A549 (cell line): ENCODE measurements at regions not wholly inside any gene's neighbourhood (a gene's known extent, or its start where the extent isn't known, plus 50 kb on each side); places are given as distances from the start of the nearest gene placed in this dataset.

ENCODE experiments used
- ATAC-seq, 2 experiments: fragments of 200-7000 bp in 1 of 2; fragments of >200 bp in 1 of 2; cut with Nextera tagmentation in 1 of 2; cut with Tn5 transposase in 1 of 2; 3 replicates each; pipeline versions ENCODE4 v1.8.0 to v1.9.1; 2018 to 2020; ENCODE audit warnings: mild to moderate bottlenecking in 1 of 2, moderate library complexity in 1 of 2
- CTCF ChIA-PET: fragments of 300-600 bp; sonication (Branson Sonifier 250); formaldehyde crosslinking; extraction: SDS; loops from one replicate; lab custom pipeline; 2021; ENCODE audit warnings: antibody characterized with exemption, inconsistent platforms; lab: Yijun Ruan, JAX
- POLR2A ChIA-PET: fragments of 350-600 bp; formaldehyde crosslinking; extraction: SDS; loops from one replicate; lab custom pipeline; 2021; ENCODE audit warnings: antibody characterized with exemption, inconsistent platforms; lab: Yijun Ruan, JAX
- DNase-seq, 2 experiments: peaks; one replicate each; pipeline versions ENCODE4 v3.0.0 to v3.0.0-alpha.2; 2011 to 2016; ENCODE audit warnings: low read depth in 1 of 2, low spot score in 1 of 2
- FAIRE-seq: peaks from 2 replicates; lab custom pipeline; 2011; peaks lifted over from hg19 to GRCh38; lab: Jason Lieb, UNC
- H3K27ac ChIP-seq, 2 experiments: fragments of >200 bp; sonication (Bioruptor Twin); formaldehyde crosslinking; 3 replicates each; pipeline ENCODE4 v1.5.1; 2016 to 2017
- H3K4me1 ChIP-seq: fragments of >200 bp; sonication (Bioruptor Twin); formaldehyde crosslinking; 3 replicates; pipeline ENCODE4 v1.6.1; 2016
- H3K4me2 ChIP-seq: fragments of >200 bp; sonication (Bioruptor Twin); formaldehyde crosslinking; 3 replicates; pipeline ENCODE4 v1.6.1; 2016
- H3K4me3 ChIP-seq: fragments of >200 bp; sonication (Bioruptor Twin); formaldehyde crosslinking; 3 replicates; pipeline ENCODE4 v1.5.1; 2016
- H3K9me3 ChIP-seq: fragments of >200 bp; sonication (Bioruptor Twin); formaldehyde crosslinking; 3 replicates; pipeline ENCODE4 v1.6.1; 2016
- BCL3 ChIP-seq: fragments of >200 bp; sonication (Bioruptor Twin); formaldehyde crosslinking; IDR thresholded peaks from 3 replicates; pipeline ENCODE4 v1.6.1; 2016
- CBX8 ChIP-seq: fragments of 200-600 bp; sonication (generic); IDR thresholded peaks from 2 replicates; pipeline ENCODE4 v1.6.1; 2016
- CHD2 ChIP-seq: fragments of 150-350 bp; IDR thresholded peaks from 2 replicates; pipeline ENCODE4 v1.6.1; 2014; ENCODE audit warnings: low read length; ENCODE audit not compliant: partially characterized antibody
- CHD4 ChIP-seq: fragments of 200-600 bp; sonication (generic); IDR thresholded peaks from 2 replicates; pipeline ENCODE4 v1.6.1; 2016; ENCODE audit warnings: antibody characterized with exemption, mild to moderate bottlenecking, borderline replicate concordance
- EHF ChIP-seq: fragments of 250-450 bp; sonication (Bioruptor Pico); IDR thresholded peaks from 2 replicates; pipeline ENCODE4 v1.5.0; 2020; ENCODE audit warnings: mild to moderate bottlenecking
- EP300 ChIP-seq, 2 experiments: fragments of >200 bp; sonication (Bioruptor Twin); formaldehyde crosslinking; IDR thresholded peaks; 2 replicates in 1 of 2; 3 replicates in 1 of 2; pipeline ENCODE4 v1.6.1; 2016 to 2017
- ESRRA ChIP-seq: fragments of 150-350 bp; IDR thresholded peaks from 2 replicates; pipeline ENCODE4 v1.6.1; 2014; ENCODE audit warnings: mild to moderate bottlenecking, low read length, borderline replicate concordance
- FOSB ChIP-seq: fragments of 250-450 bp; sonication (Bioruptor Pico); IDR thresholded peaks from 2 replicates; pipeline ENCODE4 v1.5.0; 2020; ENCODE audit warnings: mild to moderate bottlenecking, moderate library complexity
- FOXS1 ChIP-seq: fragments of 250-450 bp; sonication (Bioruptor Pico); IDR thresholded peaks from 2 replicates; pipeline ENCODE4 v1.5.0; 2020; ENCODE audit warnings: mild to moderate bottlenecking, moderate library complexity
- GATA3 ChIP-seq: IDR thresholded peaks from 2 replicates; pipeline ENCODE4 v1.6.1; 2012; ENCODE audit warnings: borderline replicate concordance
- HMGXB4 ChIP-seq: fragments of 250-450 bp; sonication (Bioruptor Pico); IDR thresholded peaks from 2 replicates; pipeline ENCODE4 v1.5.0; 2021; ENCODE audit warnings: mild to moderate bottlenecking, moderate library complexity, borderline replicate concordance
- HOXA7 ChIP-seq: fragments of 250-450 bp; sonication (Bioruptor Pico); IDR thresholded peaks from 2 replicates; pipeline ENCODE4 v1.5.0; 2020; ENCODE audit warnings: mild to moderate bottlenecking, moderate library complexity
- MAFK ChIP-seq: fragments of 450-650 bp; IDR thresholded peaks from 2 replicates; pipeline ENCODE4 v1.6.1; 2014; ENCODE audit not compliant: partially characterized antibody
- MAX ChIP-seq: IDR thresholded peaks from 2 replicates; pipeline ENCODE4 v1.6.1; 2012
- MAZ ChIP-seq: fragments of 150-350 bp; IDR thresholded peaks from 2 replicates; pipeline ENCODE4 v1.6.1; 2014; ENCODE audit warnings: antibody characterized with exemption, low read depth, low read length, borderline replicate concordance
- MYC ChIP-seq: IDR thresholded peaks from 2 replicates; pipeline ENCODE4 v1.6.1; 2012; ENCODE audit warnings: mild to moderate bottlenecking, inconsistent platforms, low read length, improper control_type of control experiment, borderline replicate concordance
- NR3C1 ChIP-seq: fragments of >200 bp; sonication (Bioruptor Twin); formaldehyde crosslinking; IDR thresholded peaks from 3 replicates; pipeline ENCODE4 v1.6.1; 2017
- POLR2AphosphoS2 ChIP-seq: conservative IDR thresholded peaks from 2 replicates; pipeline ENCODE4 v1.6.1; 2012; ENCODE audit warnings: low read length, improper control_type of control experiment, inconsistent platforms
- RAD21 ChIP-seq, 2 experiments: fragments of >200 bp in 1 of 2; sonication (Bioruptor Twin) in 1 of 2; formaldehyde crosslinking in 1 of 2; IDR thresholded peaks in 1 of 2; conservative IDR thresholded peaks in 1 of 2; 2 replicates in 1 of 2; 3 replicates in 1 of 2; pipeline ENCODE4 v1.6.1; 2012 to 2018; ENCODE audit warnings: inconsistent platforms in 1 of 2
- RCOR1 ChIP-seq: fragments of 150-350 bp; IDR thresholded peaks from 2 replicates; pipeline ENCODE4 v1.6.1; 2014; ENCODE audit warnings: antibody characterized with exemption, low read length, low read depth
- SREBF2 ChIP-seq: fragments of 450-650 bp; IDR thresholded peaks from 2 replicates; pipeline ENCODE4 v1.6.1; 2014; ENCODE audit warnings: mild to moderate bottlenecking, moderate library complexity
- TP53 ChIP-seq: fragments of 250-450 bp; sonication (Bioruptor Pico); IDR thresholded peaks from 2 replicates; pipeline ENCODE4 v1.5.0; 2021; ENCODE audit warnings: mild to moderate bottlenecking, moderate library complexity
- WGBS: methylation state at CpG from one replicate; pipeline ENCODE4 v1.1.6; 2017; ENCODE audit errors: missing lambda C conversion rate; 5-methylcytosine and 5-hydroxymethylcytosine counted together

- no peak overlapping the region for H3K4me3 ChIP-seq
- H3K4me1 ChIP-seq = no peaks in the 10 kb centered on the region
- no peak for FAIRE-seq
- POLR2A ChIA-PET = no interaction called here
- H3K27ac ChIP-seq = no peak overlapping the region
- CTCF ChIA-PET = no interaction called here
- DNase-seq = no peak
- ATAC-seq = no peak
- no peak for TF ChIP-seq ESRRA
- TF ChIP-seq MAX = no peak
- no peak for TF ChIP-seq CHD4
- TF ChIP-seq FOXS1 (CRISPR knock-in tag) = no peak
- TF ChIP-seq RAD21 (conservative IDR thresholded peaks at IDR 0.05 in 1 of 2, IDR thresholded peaks at IDR 0.05 in 1 of 2) = no peak
- no peak for TF ChIP-seq TP53 (CRISPR knock-in tag)
- no peak for TF ChIP-seq GATA3
- no peak for TF ChIP-seq NR3C1
- TF ChIP-seq RCOR1 = no peak
- no peak for TF ChIP-seq EP300 (IDR thresholded peaks at IDR 0.05)
- TF ChIP-seq HOXA7 (CRISPR knock-in tag) = no peak
- TF ChIP-seq EHF (CRISPR knock-in tag) = no peak
- no peak for TF ChIP-seq FOSB (CRISPR knock-in tag)
- TF ChIP-seq CHD2 = no peak
- TF ChIP-seq POLR2AphosphoS2 = no peak
- TF ChIP-seq MAZ = no peak
- no peak for TF ChIP-seq CBX8
- no peak for TF ChIP-seq HMGXB4 (CRISPR knock-in tag)
- H3K4me2 ChIP-seq = no peak overlapping the region
- no peaks in the 10 kb centered on the region for H3K9me3 ChIP-seq
- WGBS = 6% methylated on average over 6 of the region's 7 CpGs
Observed at GRCh38 chr22:47551431-47551775, 789.0 kb downstream of the TBC1D22A start.

- no peaks in the 10 kb centered on the region for H3K4me1 ChIP-seq
- H3K9me3 ChIP-seq = no peaks in the 10 kb centered on the region
- ChIA-PET CTCF (no interaction called here), POLR2A (no interaction called here)
- no peak overlapping the region for H3K4me2 ChIP-seq
- H3K4me3 ChIP-seq = no peak overlapping the region
- TF ChIP-seq SREBF2 (no peak), MAFK (no peak), BCL3 (no peak), TP53 (CRISPR knock-in tag) (no peak), CBX8 (no peak), EHF (CRISPR knock-in tag) (no peak), ESRRA (no peak), POLR2AphosphoS2 (no peak), HOXA7 (CRISPR knock-in tag) (no peak), MYC (no peak)
- ATAC-seq (no peak), DNase-seq (no peak), FAIRE-seq (no peak)
- WGBS = 26% methylated on average over 19 of the region's 23 CpGs
- no peak overlapping the region for H3K27ac ChIP-seq
Observed at GRCh38 chr22:47550524-47551430, 788.3 kb downstream of the TBC1D22A start.
